RWPE1 (cell line): ENCODE measurements at regions not wholly inside any gene's neighbourhood (a gene's known extent, or its start where the extent isn't known, plus 50 kb on each side); places are given as distances from the start of the nearest gene placed in this dataset.

Experiments
- CTCF ChIA-PET: fragments of 350-600 bp; sonication (Branson Sonifier 250); formaldehyde crosslinking; extraction: SDS; loops from one replicate; lab custom pipeline; 2021; lab: Yijun Ruan, JAX
- POLR2A ChIA-PET: fragments of 400-600 bp; formaldehyde crosslinking; extraction: SDS; loops from one replicate; lab custom pipeline; 2020; ENCODE audit warnings: antibody characterized with exemption; ENCODE audit not compliant: low non-redundant PET; lab: Yijun Ruan, JAX
- DNase-seq: peaks from one replicate; pipeline ENCODE4 v3.0.0; 2012; ENCODE audit warnings: low spot score
- H3K27ac ChIP-seq: fragments of 450-650 bp; 2 replicates; pipeline ENCODE4 v1.5.1; 2017
- CTCF ChIP-seq: fragments of 450-650 bp; conservative IDR thresholded peaks from 2 replicates; pipeline ENCODE4 v1.5.1; 2017; ENCODE audit warnings: low read depth, mild to moderate bottlenecking

GRCh38 chr9:84490842-84491325 lies 150.3 kb upstream of the SLC28A3 start:
- no peak for DNase-seq
- TF ChIP-seq CTCF = no peak
- ChIA-PET CTCF (no interaction called here), POLR2A (no interaction called here)
- no peak overlapping the region for H3K27ac ChIP-seq

- ChIA-PET CTCF (no interaction called here), POLR2A (no interaction called here)
- no peak for DNase-seq
- no peak overlapping the region for H3K27ac ChIP-seq
- TF ChIP-seq CTCF = no peak
Observed at GRCh38 chr9:84492366-84493159, 152.0 kb upstream of the SLC28A3 start.

GRCh38 chr9:84493284-84493947 lies 152.9 kb upstream of the SLC28A3 start:
- ChIA-PET CTCF (no interaction called here), POLR2A (no interaction called here)
- no peak for DNase-seq
- no peak for TF ChIP-seq CTCF
- no peak overlapping the region for H3K27ac ChIP-seq

GRCh38 chr9:84499969-84500582 lies 159.5 kb upstream of the SLC28A3 start:
- CTCF ChIA-PET = interaction anchor here (0.6 kb wide), 1 partner anchor 66 kb away, joined by 3 read pairs; no protein-coding TSS in a partner anchor

GRCh38 chr9:84500826-84501225 lies 160.3 kb upstream of the SLC28A3 start:
- no peak for TF ChIP-seq CTCF
- CTCF ChIA-PET = no interaction called here
- DNase-seq = no peak
- POLR2A ChIA-PET = no interaction called here
- no peak overlapping the region for H3K27ac ChIP-seq

More at GRCh38 chr9:84499969-84500582, 159.5 kb upstream of the SLC28A3 start:
- no peak for DNase-seq
- no peak overlapping the region for H3K27ac ChIP-seq
- POLR2A ChIA-PET = no interaction called here
- no peak for TF ChIP-seq CTCF

- ChIA-PET POLR2A (no interaction called here), CTCF (no interaction called here)
- no peak for TF ChIP-seq CTCF
- no peak overlapping the region for H3K27ac ChIP-seq
- no peak for DNase-seq
Observed at GRCh38 chr9:84501587-84501986, 161.0 kb upstream of the SLC28A3 start.
